ENCODE measurements at regions not wholly inside any gene's neighbourhood (a gene's known extent, or its start where the extent isn't known, plus 50 kb on each side); places are given as distances from the start of the nearest gene placed in this dataset.

GRCh38 chr22:48417225-48418070, 1410.2 kb downstream of the BRD1 start:
- Histone ChIP-seq H3K4me2 (replicated peaks; ENCODE audit: low read depth, low read length, poor library complexity, severe bottlenecking) (no peak overlapping the region), H4K20me1 (ENCODE audit: control insufficient read depth, insufficient read depth, low read length, poor library complexity, severe bottlenecking) (no peaks in the 10 kb centered on the region), H3K27ac (ENCODE audit: low read length in 2 of 2) (no peak overlapping the region), H3K4me3 (ENCODE audit: control extremely low read depth in 1 of 5, extremely low read depth in 1 of 5, insufficient read depth in 1 of 5, low read depth in 2 of 5, low read length in 4 of 5) (no peak overlapping the region), H3K9ac (ENCODE audit: low read length) (no peak overlapping the region), H3K79me2 (ENCODE audit: control insufficient read depth, insufficient read depth, low read length) (no peaks in the 10 kb centered on the region), H3K36me3 (replicated peaks in 1 of 2; ENCODE audit: control extremely low read depth in 1 of 2, control insufficient read depth in 1 of 2, extremely low read depth in 1 of 2, insufficient read depth in 2 of 2, low read length in 1 of 2) (no peaks in the 10 kb centered on the region), H3K4me1 (ENCODE audit: control insufficient read depth in 2 of 2, insufficient read depth in 2 of 2, low read length in 2 of 2) (no peaks in the 10 kb centered on the region), H3K9me3 (ENCODE audit: control extremely low read depth in 1 of 3, control insufficient read depth in 2 of 3, insufficient read depth in 1 of 3, low read length in 2 of 3) (peaks cover 0 to 3% (median 0%) of the 10 kb centered on the region in 3 donors), H3K27me3 (replicated peaks in 1 of 4; ENCODE audit: control extremely low read depth in 1 of 4, control insufficient read depth in 3 of 4, insufficient read depth in 4 of 4, low read length in 3 of 4) (peaks cover 0 to 13% (median 0%) of the 10 kb centered on the region in 4 experiments), H2AFZ (ENCODE audit: insufficient read depth, low read depth, low read length, poor library complexity, severe bottlenecking) (no peak overlapping the region)
- ChIA-PET POLR2A (no interaction called here), CTCF (no interaction called here)
- ATAC-seq (ENCODE audit: low read depth): no peak
- Mint-ChIP-seq H3K27ac (no peak overlapping the region), H3K27me3 (peaks cover 42% of the 10 kb centered on the region), H3K4me3 (no peak overlapping the region), H3K9me3 (ENCODE audit: insufficient read depth) (no peaks in the 10 kb centered on the region), H3K4me1 (no peaks in the 10 kb centered on the region)
- TF ChIP-seq EZH2 (IDR thresholded peaks at IDR 0.05; ENCODE audit: borderline replicate concordance, insufficient read depth, low read depth, low read length, poor library complexity, severe bottlenecking) (no peak), CTCF (IDR thresholded peaks at IDR 0.05) (no peak)
- DNase-seq: no peak
- intact Hi-C loops (cut with micrococcal nuclease): no loop called here
- 86% methylated on average over 24 of the region's 24 CpGs for WGBS (ENCODE audit: insufficient coverage)

GRCh38 chr22:48416396-48417224, 1411.1 kb downstream of the BRD1 start:
- ChIA-PET POLR2A (no interaction called here), CTCF (no interaction called here)
- Histone ChIP-seq H3K79me2 (ENCODE audit: control insufficient read depth, insufficient read depth, low read length) (no peaks in the 10 kb centered on the region), H3K27ac (ENCODE audit: low read length in 2 of 2) (no peak overlapping the region), H4K20me1 (ENCODE audit: control insufficient read depth, insufficient read depth, low read length, poor library complexity, severe bottlenecking) (no peaks in the 10 kb centered on the region), H3K4me2 (replicated peaks; ENCODE audit: low read depth, low read length, poor library complexity, severe bottlenecking) (no peak overlapping the region), H3K9ac (ENCODE audit: low read length) (no peak overlapping the region), H3K9me3 (ENCODE audit: control extremely low read depth in 1 of 3, control insufficient read depth in 2 of 3, insufficient read depth in 1 of 3, low read length in 2 of 3) (peaks cover 0 to 3% (median 0%) of the 10 kb centered on the region in 3 donors), H3K36me3 (replicated peaks in 1 of 2; ENCODE audit: control extremely low read depth in 1 of 2, control insufficient read depth in 1 of 2, extremely low read depth in 1 of 2, insufficient read depth in 2 of 2, low read length in 1 of 2) (no peaks in the 10 kb centered on the region), H3K4me1 (ENCODE audit: control insufficient read depth in 2 of 2, insufficient read depth in 2 of 2, low read length in 2 of 2) (no peaks in the 10 kb centered on the region), H3K27me3 (replicated peaks in 1 of 4; ENCODE audit: control extremely low read depth in 1 of 4, control insufficient read depth in 3 of 4, insufficient read depth in 4 of 4, low read length in 3 of 4) (peaks cover 0 to 13% (median 0%) of the 10 kb centered on the region in 4 experiments), H2AFZ (ENCODE audit: insufficient read depth, low read depth, low read length, poor library complexity, severe bottlenecking) (no peak overlapping the region), H3K4me3 (ENCODE audit: control extremely low read depth in 1 of 5, extremely low read depth in 1 of 5, insufficient read depth in 1 of 5, low read depth in 2 of 5, low read length in 4 of 5) (no peak overlapping the region)
- H3K4me1 Mint-ChIP-seq: no peaks in the 10 kb centered on the region
- H3K9me3 Mint-ChIP-seq (ENCODE audit: insufficient read depth): no peaks in the 10 kb centered on the region
- DNase-seq (no peak), ATAC-seq (ENCODE audit: low read depth) (no peak)
- no peak for TF ChIP-seq CTCF (IDR thresholded peaks at IDR 0.05)
- TF ChIP-seq EZH2 (IDR thresholded peaks at IDR 0.05; ENCODE audit: borderline replicate concordance, insufficient read depth, low read depth, low read length, poor library complexity, severe bottlenecking): no peak
- no peak overlapping the region for H3K4me3 Mint-ChIP-seq
- H3K27ac Mint-ChIP-seq: no peak overlapping the region
- intact Hi-C loops (cut with micrococcal nuclease): no loop called here
- peaks cover 43% of the 10 kb centered on the region for H3K27me3 Mint-ChIP-seq
- 73% methylated on average over 10 of the region's 16 CpGs for WGBS (ENCODE audit: insufficient coverage)
